A549 (cell line): ENCODE measurements at regions not wholly inside any gene's neighbourhood (a gene's known extent, or its start where the extent isn't known, plus 50 kb on each side); places are given as distances from the start of the nearest gene placed in this dataset.

Experiments used
- ATAC-seq, 2 experiments: fragments of 200-7000 bp in 1 of 2; fragments of >200 bp in 1 of 2; cut with Nextera tagmentation in 1 of 2; cut with Tn5 transposase in 1 of 2; 3 replicates each; pipeline versions ENCODE4 v1.8.0 to v1.9.1; 2018 to 2020; ENCODE audit warnings: mild to moderate bottlenecking in 1 of 2, moderate library complexity in 1 of 2
- CTCF ChIA-PET: fragments of 300-600 bp; sonication (Branson Sonifier 250); formaldehyde crosslinking; extraction: SDS; loops from one replicate; lab custom pipeline; 2021; ENCODE audit warnings: antibody characterized with exemption, inconsistent platforms; lab: Yijun Ruan, JAX
- POLR2A ChIA-PET: fragments of 350-600 bp; formaldehyde crosslinking; extraction: SDS; loops from one replicate; lab custom pipeline; 2021; ENCODE audit warnings: antibody characterized with exemption, inconsistent platforms; lab: Yijun Ruan, JAX
- DNase-seq, 2 experiments: peaks; one replicate each; pipeline versions ENCODE4 v3.0.0 to v3.0.0-alpha.2; 2011 to 2016; ENCODE audit warnings: low read depth in 1 of 2, low spot score in 1 of 2
- FAIRE-seq: peaks from 2 replicates; lab custom pipeline; 2011; peaks lifted over from hg19 to GRCh38; lab: Jason Lieb, UNC
- H3K27ac ChIP-seq, 2 experiments: fragments of >200 bp; sonication (Bioruptor Twin); formaldehyde crosslinking; 3 replicates each; pipeline ENCODE4 v1.5.1; 2016 to 2017
- H3K4me1 ChIP-seq: fragments of >200 bp; sonication (Bioruptor Twin); formaldehyde crosslinking; 3 replicates; pipeline ENCODE4 v1.6.1; 2016
- H3K4me2 ChIP-seq: fragments of >200 bp; sonication (Bioruptor Twin); formaldehyde crosslinking; 3 replicates; pipeline ENCODE4 v1.6.1; 2016
- H3K4me3 ChIP-seq: fragments of >200 bp; sonication (Bioruptor Twin); formaldehyde crosslinking; 3 replicates; pipeline ENCODE4 v1.5.1; 2016
- H3K9me3 ChIP-seq: fragments of >200 bp; sonication (Bioruptor Twin); formaldehyde crosslinking; 3 replicates; pipeline ENCODE4 v1.6.1; 2016
- BCL3 ChIP-seq: fragments of >200 bp; sonication (Bioruptor Twin); formaldehyde crosslinking; IDR thresholded peaks from 3 replicates; pipeline ENCODE4 v1.6.1; 2016
- BHLHE40 ChIP-seq: IDR thresholded peaks from 2 replicates; pipeline ENCODE4 v1.6.1; 2012; ENCODE audit warnings: low read depth, low read length, inconsistent platforms
- CBX8 ChIP-seq: fragments of 200-600 bp; sonication (generic); IDR thresholded peaks from 2 replicates; pipeline ENCODE4 v1.6.1; 2016
- CHD2 ChIP-seq: fragments of 150-350 bp; IDR thresholded peaks from 2 replicates; pipeline ENCODE4 v1.6.1; 2014; ENCODE audit warnings: low read length; ENCODE audit not compliant: partially characterized antibody
- CHD4 ChIP-seq: fragments of 200-600 bp; sonication (generic); IDR thresholded peaks from 2 replicates; pipeline ENCODE4 v1.6.1; 2016; ENCODE audit warnings: antibody characterized with exemption, mild to moderate bottlenecking, borderline replicate concordance
- CTCF ChIP-seq: fragments of >200 bp; sonication (Bioruptor Twin); formaldehyde crosslinking; IDR thresholded peaks from 3 replicates; pipeline ENCODE4 v1.5.1; 2016
- FOSL2 ChIP-seq, 2 experiments: fragments of 450-650 bp in 1 of 2; fragments of >200 bp in 1 of 2; sonication (Bioruptor Twin) in 1 of 2; formaldehyde crosslinking; IDR thresholded peaks; 2 replicates each; pipeline versions ENCODE4 v1.5.0 to v1.6.1; 2016 to 2020; ENCODE audit warnings: mild to moderate bottlenecking in 1 of 2, moderate library complexity in 1 of 2
- HDAC2 ChIP-seq: fragments of 200-600 bp; sonication (generic); IDR thresholded peaks from 2 replicates; pipeline ENCODE4 v1.6.1; 2016
- HES2 ChIP-seq: fragments of >200 bp; sonication (Bioruptor Twin); formaldehyde crosslinking; IDR thresholded peaks from 2 replicates; pipeline ENCODE4 v1.6.1; 2016
- KDM1A ChIP-seq: fragments of 200-600 bp; sonication (generic); IDR thresholded peaks from 2 replicates; pipeline ENCODE4 v1.6.1; 2016; ENCODE audit warnings: low read depth, mild to moderate bottlenecking
- MAZ ChIP-seq: fragments of 150-350 bp; IDR thresholded peaks from 2 replicates; pipeline ENCODE4 v1.6.1; 2014; ENCODE audit warnings: antibody characterized with exemption, low read depth, low read length, borderline replicate concordance
- MYC ChIP-seq: IDR thresholded peaks from 2 replicates; pipeline ENCODE4 v1.6.1; 2012; ENCODE audit warnings: mild to moderate bottlenecking, inconsistent platforms, low read length, improper control_type of control experiment, borderline replicate concordance
- NPAS2 ChIP-seq: fragments of 250-450 bp; sonication (Bioruptor Pico); IDR thresholded peaks from 2 replicates; pipeline ENCODE4 v1.8.0; 2022; ENCODE audit warnings: mild to moderate bottlenecking, moderate library complexity, borderline replicate concordance
- POLR2A ChIP-seq: IDR thresholded peaks from 2 replicates; pipeline ENCODE4 v1.6.1; 2012; ENCODE audit warnings: mild to moderate bottlenecking, low read length
- POLR2AphosphoS2 ChIP-seq: conservative IDR thresholded peaks from 2 replicates; pipeline ENCODE4 v1.6.1; 2012; ENCODE audit warnings: low read length, improper control_type of control experiment, inconsistent platforms
- RAD21 ChIP-seq, 2 experiments: fragments of >200 bp in 1 of 2; sonication (Bioruptor Twin) in 1 of 2; formaldehyde crosslinking in 1 of 2; IDR thresholded peaks in 1 of 2; conservative IDR thresholded peaks in 1 of 2; 2 replicates in 1 of 2; 3 replicates in 1 of 2; pipeline ENCODE4 v1.6.1; 2012 to 2018; ENCODE audit warnings: inconsistent platforms in 1 of 2
- RARB ChIP-seq: fragments of 250-450 bp; sonication (Bioruptor Pico); IDR thresholded peaks from 2 replicates; pipeline ENCODE4 v1.8.0; 2021; ENCODE audit warnings: mild to moderate bottlenecking, moderate library complexity
- RCOR1 ChIP-seq: fragments of 150-350 bp; IDR thresholded peaks from 2 replicates; pipeline ENCODE4 v1.6.1; 2014; ENCODE audit warnings: antibody characterized with exemption, low read length, low read depth
- REST ChIP-seq: fragments of 200-600 bp; sonication (generic); IDR thresholded peaks from 2 replicates; pipeline ENCODE4 v1.6.1; 2016; ENCODE audit warnings: antibody characterized with exemption, mild to moderate bottlenecking, moderate library complexity
- RNF2 ChIP-seq: fragments of 200-600 bp; sonication (generic); IDR thresholded peaks from 2 replicates; pipeline ENCODE4 v1.6.1; 2016; ENCODE audit warnings: low read depth, mild to moderate bottlenecking, antibody characterized with exemption, moderate library complexity, borderline replicate concordance
- SREBF2 ChIP-seq: fragments of 450-650 bp; IDR thresholded peaks from 2 replicates; pipeline ENCODE4 v1.6.1; 2014; ENCODE audit warnings: mild to moderate bottlenecking, moderate library complexity
- TFCP2L1 ChIP-seq: fragments of 250-450 bp; sonication (Bioruptor Pico); IDR thresholded peaks from 2 replicates; pipeline ENCODE4 v1.5.0; 2021; ENCODE audit warnings: mild to moderate bottlenecking
- ZC3H11A ChIP-seq: fragments of 450-650 bp; IDR thresholded peaks from 2 replicates; pipeline ENCODE4 v1.6.1; 2014; ENCODE audit warnings: antibody characterized with exemption, mild to moderate bottlenecking
- ZFP36 ChIP-seq: fragments of 450-650 bp; IDR thresholded peaks from 2 replicates; pipeline ENCODE4 v1.6.1; 2014; ENCODE audit warnings: borderline replicate concordance; ENCODE audit not compliant: partially characterized antibody
- ZNF302 ChIP-seq: fragments of 250-450 bp; sonication (Bioruptor Pico); IDR thresholded peaks from 2 replicates; pipeline ENCODE4 v1.9.0; 2021; ENCODE audit warnings: inconsistent platforms, mild to moderate bottlenecking, moderate library complexity
- WGBS: methylation state at CpG from one replicate; pipeline ENCODE4 v1.1.6; 2017; ENCODE audit errors: missing lambda C conversion rate; 5-methylcytosine and 5-hydroxymethylcytosine counted together

GRCh38 chr9:34810187-34810524 lies 100.2 kb upstream of the CCL21 start:
- POLR2A ChIA-PET, result no interaction called here
- no peak overlapping the region for H3K4me3 ChIP-seq
- TF ChIP-seq RNF2, result no peak
- TF ChIP-seq BCL3, result no peak
- TF ChIP-seq ZNF302 (CRISPR knock-in tag), result no peak
- TF ChIP-seq MAZ, result no peak
- TF ChIP-seq REST, result no peak
- TF ChIP-seq TFCP2L1, result no peak
- no peak for TF ChIP-seq CTCF
- no peak for TF ChIP-seq ZFP36
- TF ChIP-seq NPAS2 (CRISPR knock-in tag), result no peak
- no peak for TF ChIP-seq BHLHE40
- TF ChIP-seq ZC3H11A, result no peak
- TF ChIP-seq RCOR1, result no peak
- no peak for TF ChIP-seq POLR2A
- TF ChIP-seq, all 56 proteins: peak for 0
- no peak for DNase-seq
- FAIRE-seq, result no peak
- no peak overlapping the region for H3K27ac ChIP-seq
- H3K4me1 ChIP-seq, result no peaks in the 10 kb centered on the region
- peaks cover 13% of the 10 kb centered on the region; the same call in 2 of the 3 replicates for H3K9me3 ChIP-seq
- CTCF ChIA-PET, result interaction anchor here (2.1 kb wide), 1 partner anchor 50 kb away, joined by 7 read pairs; no protein-coding TSS in a partner anchor
- 80% methylated on average over 8 of the region's 14 CpGs for WGBS
- no peak for ATAC-seq
- H3K4me2 ChIP-seq, result no peak overlapping the region

- 33% methylated on average over 16 of the region's 70 CpGs for WGBS
- Histone ChIP-seq H3K27ac (no peak overlapping the region), H3K4me3 (no peak overlapping the region), H3K9me3 (peaks cover 15% of the 10 kb centered on the region; the same call in 2 of the 3 replicates), H3K4me2 (peak overlapping the region; percentile 25), H3K4me1 (no peaks in the 10 kb centered on the region)
- peak; percentile 47 to 75; a peak in 4 of 6 replicates for ATAC-seq
- peak in 1 of 2 experiments; percentile 8 for DNase-seq
- FAIRE-seq, result no peak
- ChIA-PET POLR2A (no interaction called here), CTCF (interaction anchor here (0.9 to 2.1 kb wide), 2 partner anchors 28 to 49 kb away, joined by 4 to 7 read pairs; no protein-coding TSS in a partner anchor)
- TF ChIP-seq HES2 (no peak), KDM1A (no peak), RNF2 (no peak), RARB (no peak), RAD21 (conservative IDR thresholded peaks at IDR 0.05 in 1 of 2, IDR thresholded peaks at IDR 0.05 in 1 of 2) (no peak), ZFP36 (no peak), CHD2 (no peak), FOSL2 (IDR thresholded peaks at IDR 0.05) (no peak), FOSL2 (CRISPR knock-in tag; IDR thresholded peaks at IDR 0.05) (no peak), MYC (no peak), ZNF302 (CRISPR knock-in tag) (no peak), POLR2AphosphoS2 (no peak), HDAC2 (no peak), CHD4 (no peak), CBX8 (no peak), BHLHE40 (no peak), SREBF2 (no peak)
- TF ChIP-seq, all 56 proteins: peak for 0
Measured at GRCh38 chr9:34809504-34810186, 99.7 kb upstream of the CCL21 start.
